IMR-90 (cell line): ENCODE measurements at regions not wholly inside any gene's neighbourhood (a gene's known extent, or its start where the extent isn't known, plus 50 kb on each side); places are given as distances from the start of the nearest gene placed in this dataset.

Source experiments
- ATAC-seq: fragments of 200-7000 bp; cut with Tn5 transposase; 2 replicates; pipeline ENCODE4 v1.9.1; 2020; ENCODE audit warnings: low read depth, mild to moderate bottlenecking, moderate library complexity
- BruUV-seq: library from RNA; stranded (reverse); fragments of 400-500 nt; replicated peaks from 2 replicates; lab custom pipeline; 2021; lab: Mats Ljungman, UMichigan
- CTCF ChIA-PET: fragments of 300-600 bp; formaldehyde crosslinking; extraction: SDS; loops from one replicate; lab custom pipeline; 2021; ENCODE audit warnings: antibody characterized with exemption; lab: Yijun Ruan, JAX
- POLR2A ChIA-PET: fragments of 300-600 bp; sonication (Branson Sonifier 250); formaldehyde crosslinking; loops from one replicate; lab custom pipeline; 2022; ENCODE audit warnings: antibody characterized with exemption; ENCODE audit not compliant: unreplicated experiment; lab: Charles Lee
- DNase-seq: peaks from one replicate; pipeline ENCODE4 v3.0.0; 2013
- H2AFZ ChIP-seq: replicated peaks from 2 replicates; pipeline ENCODE3; 2013; ENCODE audit warnings: low read length, mild to moderate bottlenecking; ENCODE audit not compliant: poor library complexity
- H2AK5ac ChIP-seq: 2 replicates; pipeline ENCODE4 v1.6.1; 2013; ENCODE audit warnings: low read depth, low read length, inconsistent platforms
- H2AK9ac ChIP-seq: replicated peaks from 2 replicates; pipeline ENCODE3; 2013; ENCODE audit warnings: mild to moderate bottlenecking, low read depth, low read length, moderate library complexity; ENCODE audit not compliant: poor library complexity
- H2BK120ac ChIP-seq: 2 replicates; pipeline ENCODE4 v1.6.1; 2013; ENCODE audit warnings: low read depth, low read length, inconsistent platforms
- H2BK15ac ChIP-seq: 3 replicates; pipeline ENCODE4 v1.6.1; 2013; ENCODE audit warnings: low read depth, low read length, inconsistent platforms
- H2BK20ac ChIP-seq: 2 replicates; pipeline ENCODE4 v1.6.1; 2013; ENCODE audit warnings: low read depth, mild to moderate bottlenecking, inconsistent platforms, low read length, moderate library complexity
- H2BK5ac ChIP-seq: 2 replicates; pipeline ENCODE4 v1.6.1; 2013; ENCODE audit warnings: mild to moderate bottlenecking, low read depth, low read length, inconsistent platforms; ENCODE audit not compliant: poor library complexity, severe bottlenecking
- H3K14ac ChIP-seq: replicated peaks from 2 replicates; pipeline ENCODE4 v1.6.1; 2013; ENCODE audit warnings: low read depth, low read length, inconsistent platforms
- H3K18ac ChIP-seq: 2 replicates; pipeline ENCODE4 v1.6.1; 2013; ENCODE audit warnings: low read depth, low read length, control low read depth
- H3K23ac ChIP-seq: 2 replicates; pipeline ENCODE4 v1.6.1; 2013; ENCODE audit warnings: low read depth, low read length, inconsistent platforms
- H3K27ac ChIP-seq: 2 replicates; pipeline ENCODE4 v1.5.1; 2013; ENCODE audit warnings: mild to moderate bottlenecking, control low read depth, low read length; ENCODE audit not compliant: insufficient read depth
- H3K27me3 ChIP-seq: 2 replicates; pipeline ENCODE4 v1.6.1; 2013; ENCODE audit warnings: low read length; ENCODE audit not compliant: control insufficient read depth, insufficient read depth
- H3K36me3 ChIP-seq: 2 replicates; pipeline ENCODE4 v1.6.1; 2013; ENCODE audit warnings: low read length, mixed read lengths; ENCODE audit not compliant: control insufficient read depth, insufficient read depth
- H3K4ac ChIP-seq: 2 replicates; pipeline ENCODE4 v1.6.1; 2013; ENCODE audit warnings: low read depth, low read length, inconsistent platforms
- H3K4me1 ChIP-seq: 2 replicates; pipeline ENCODE4 v1.6.1; 2013; ENCODE audit warnings: low read length, mixed read lengths; ENCODE audit not compliant: control insufficient read depth, insufficient read depth
- H3K4me2 ChIP-seq: 2 replicates; pipeline ENCODE4 v1.6.1; 2013; ENCODE audit warnings: low read depth, mild to moderate bottlenecking, control low read depth, low read length, moderate library complexity
- H3K4me3 ChIP-seq: 2 replicates; pipeline ENCODE4 v1.5.1; 2013; ENCODE audit warnings: low read depth, mild to moderate bottlenecking, control low read depth, low read length, moderate library complexity; ENCODE audit not compliant: insufficient read depth
- H3K56ac ChIP-seq: 2 replicates; pipeline ENCODE4 v1.6.1; 2013; ENCODE audit warnings: low read length, inconsistent platforms; ENCODE audit not compliant: insufficient read depth; ENCODE audit errors: extremely low read depth
- H3K79me1 ChIP-seq, 2 experiments: 2 replicates each; pipeline ENCODE4 v1.6.1; 2013; ENCODE audit warnings: low read length in 2 of 2, inconsistent platforms in 1 of 2, low read depth in 1 of 2
- H3K9ac ChIP-seq: 2 replicates; pipeline ENCODE4 v1.6.1; 2013; ENCODE audit warnings: low read depth, low read length, control low read depth
- H3K9me1 ChIP-seq: 2 replicates; pipeline ENCODE4 v1.6.1; 2013; ENCODE audit warnings: low read length, inconsistent platforms; ENCODE audit not compliant: insufficient read depth
- H3K9me3 ChIP-seq: 2 replicates; pipeline ENCODE4 v1.6.1; 2013; ENCODE audit warnings: low read length; ENCODE audit not compliant: control insufficient read depth, insufficient read depth
- H4K20me1 ChIP-seq: 2 replicates; pipeline ENCODE4 v1.6.1; 2013; ENCODE audit warnings: low read length, inconsistent platforms; ENCODE audit not compliant: insufficient read depth
- H4K5ac ChIP-seq: 2 replicates; pipeline ENCODE4 v1.6.1; 2013; ENCODE audit warnings: mild to moderate bottlenecking, low read depth, low read length, control low read depth
- H4K8ac ChIP-seq, 2 experiments: 2 replicates each; pipeline ENCODE4 v1.6.1; 2013; ENCODE audit warnings: low read depth in 2 of 2, low read length in 2 of 2, control low read depth in 1 of 2, inconsistent platforms in 1 of 2
- H4K91ac ChIP-seq: 2 replicates; pipeline ENCODE4 v1.6.1; 2013; ENCODE audit warnings: low read depth, low read length, inconsistent platforms; ENCODE audit not compliant: insufficient read depth
- BHLHE40 ChIP-seq: fragments of 150-350 bp; IDR thresholded peaks from 2 replicates; pipeline ENCODE4 v1.6.1; 2016; ENCODE audit warnings: mild to moderate bottlenecking, low read depth, low read length
- CEBPB ChIP-seq: IDR thresholded peaks from 2 replicates; pipeline ENCODE4 v1.6.1; 2012; ENCODE audit warnings: low read depth, low read length, improper control_type of control experiment
- CHD1 ChIP-seq: IDR thresholded peaks from 2 replicates; pipeline ENCODE4 v1.6.1; 2012; ENCODE audit warnings: low read depth, low read length, improper control_type of control experiment
- CTCF ChIP-seq: conservative IDR thresholded peaks from 2 replicates; pipeline ENCODE4 v1.5.1; 2012; ENCODE audit warnings: mild to moderate bottlenecking, low read depth, low read length, improper control_type of control experiment
- ELK1 ChIP-seq: fragments of 150-350 bp; IDR thresholded peaks from 2 replicates; pipeline ENCODE4 v1.6.1; 2016; ENCODE audit warnings: low read depth, mild to moderate bottlenecking, low read length, moderate library complexity, borderline replicate concordance
- FOS ChIP-seq: fragments of 150-350 bp; IDR thresholded peaks from 2 replicates; pipeline ENCODE4 v1.6.1; 2016; ENCODE audit warnings: low read depth, low read length
- MAFK ChIP-seq: IDR thresholded peaks from 2 replicates; pipeline ENCODE4 v1.6.1; 2012; ENCODE audit warnings: low read depth, low read length, improper control_type of control experiment
- MAZ ChIP-seq: IDR thresholded peaks from 2 replicates; pipeline ENCODE4 v1.6.1; 2012; ENCODE audit warnings: low read depth, mild to moderate bottlenecking, low read length, improper control_type of control experiment, moderate library complexity, borderline replicate concordance
- MXI1 ChIP-seq: IDR thresholded peaks from 2 replicates; pipeline ENCODE4 v1.6.1; 2012; ENCODE audit warnings: low read depth, mild to moderate bottlenecking, low read length, moderate library complexity, borderline replicate concordance
- RCOR1 ChIP-seq: IDR thresholded peaks from 2 replicates; pipeline ENCODE4 v1.6.1; 2012; ENCODE audit warnings: mild to moderate bottlenecking, low read length, improper control_type of control experiment; ENCODE audit not compliant: insufficient replicate concordance
- RFX5 ChIP-seq: IDR thresholded peaks from 2 replicates; pipeline ENCODE4 v1.8.0; 2012; ENCODE audit warnings: low read depth, mild to moderate bottlenecking, low read length, moderate library complexity
- SMC3 ChIP-seq: fragments of 150-350 bp; IDR thresholded peaks from 2 replicates; pipeline ENCODE4 v1.6.1; 2016; ENCODE audit warnings: low read depth, mild to moderate bottlenecking, antibody characterized with exemption, low read length, moderate library complexity
- USF2 ChIP-seq: fragments of 150-350 bp; IDR thresholded peaks from 2 replicates; pipeline ENCODE4 v1.6.1; 2017; ENCODE audit warnings: mild to moderate bottlenecking, antibody characterized with exemption, low read length, low read depth
- WGBS, 2 experiments: methylation state at CpG; one replicate each; pipeline versions ENCODE4 v1.1.5 to v1.1.7; 2013; ENCODE audit warnings: missing lambda C conversion rate in 2 of 2; ENCODE audit not compliant: insufficient read length in 1 of 2; ENCODE audit errors: extremely low coverage in 2 of 2; 5-methylcytosine and 5-hydroxymethylcytosine counted together
- dilution Hi-C: fragments of 300-500 bp; cut with HindIII; formaldehyde crosslinking; loops from one replicate; pipeline ENCODE4 v1.14.3; 2018; ENCODE audit warnings: low sequenced_read_pairs; ENCODE audit not compliant: unreplicated experiment
- in situ Hi-C: fragments of 300-500 bp; cut with MboI; formaldehyde crosslinking; loops from 3 replicates; pipeline ENCODE4 v1.14.3; 2019; ENCODE audit warnings: low sequenced_read_pairs, inconsistent platforms, mixed read lengths
- intact Hi-C: fragments of 100-400 bp; cut with micrococcal nuclease; formaldehyde crosslinking; loops from 2 replicates; pipeline ENCODE4 v1.10.0; 2022

- dilution Hi-C loops (no loop called here), in situ Hi-C loops (no loop called here)
- no peak overlapping the region for H2BK120ac ChIP-seq
Observed at GRCh38 chr6:169852504-169853195, 101.2 kb downstream of the ERMARD start.

More at GRCh38 chr6:169852504-169853195, 101.2 kb downstream of the ERMARD start:
- Histone ChIP-seq H3K9me3 (peaks cover 25% of the 10 kb centered on the region), H4K5ac (no peak overlapping the region), H3K56ac (no peak overlapping the region), H3K27ac (no peak overlapping the region), H3K4me3 (no peak overlapping the region), H2AK9ac (no peak overlapping the region), H3K4ac (no peak overlapping the region), H4K91ac (no peak overlapping the region), H3K23ac (no peak overlapping the region), H3K4me2 (no peak overlapping the region), H3K9ac (no peak overlapping the region), H3K36me3 (no peaks in the 10 kb centered on the region), H3K9me1 (no peaks in the 10 kb centered on the region), H4K8ac (no peak overlapping the region), H2AK5ac (no peak overlapping the region), H3K18ac (no peak overlapping the region), H3K4me1 (no peaks in the 10 kb centered on the region), H2BK5ac (no peak overlapping the region), H2AFZ (no peak overlapping the region), H3K14ac (no peak overlapping the region), H2BK15ac (no peak overlapping the region), H3K79me1 (no peaks in the 10 kb centered on the region), H2BK20ac (no peak overlapping the region), H3K27me3 (no peaks in the 10 kb centered on the region), H4K20me1 (no peaks in the 10 kb centered on the region)
- intact Hi-C loops = no loop called here
- ChIA-PET CTCF (no interaction called here), POLR2A (no interaction called here)
- BruUV-seq = no TSS peak
- WGBS, 2 experiments = 20% methylated on average over 1 of the region's 5 CpGs; no CpG with 5 or more reads in 1 of the 2 experiments
- ATAC-seq (no peak), DNase-seq (no peak)
- TF ChIP-seq RCOR1 (no peak), FOS (no peak), CTCF (no peak), MAZ (no peak), RFX5 (no peak), CHD1 (no peak), MAFK (no peak), BHLHE40 (no peak), CEBPB (no peak), MXI1 (no peak), ELK1 (no peak), SMC3 (no peak), USF2 (no peak)
